ENCODE measurements at regions not wholly inside any gene's neighbourhood (a gene's known extent, or its start where the extent isn't known, plus 50 kb on each side); places are given as distances from the start of the nearest gene placed in this dataset.

- H3K4me3 ChIP-seq (ENCODE audit: low read depth, low read length) = no peak overlapping the region
- TF ChIP-seq CTCF (IDR thresholded peaks at IDR 0.05; ENCODE audit: low read depth, low read length, missing control alignments) = no peak
- DNase-seq (ENCODE audit: low read depth) = no peak
Observed at GRCh38 chr16:85980686-85981085, 81.7 kb downstream of the IRF8 start.

GRCh38 chr16:85981826-85982562 lies 83.0 kb downstream of the IRF8 start:
- H3K4me3 ChIP-seq (ENCODE audit: low read depth, low read length) = no peak overlapping the region
- no peak for TF ChIP-seq CTCF (IDR thresholded peaks at IDR 0.05; ENCODE audit: low read depth, low read length, missing control alignments)
- DNase-seq (ENCODE audit: low read depth) = no peak

GRCh38 chr16:85982563-85982939 lies 83.6 kb downstream of the IRF8 start:
- no peak overlapping the region for H3K4me3 ChIP-seq (ENCODE audit: low read depth, low read length)
- DNase-seq (ENCODE audit: low read depth) = no peak
- TF ChIP-seq CTCF (IDR thresholded peaks at IDR 0.05; ENCODE audit: low read depth, low read length, missing control alignments) = no peak

GRCh38 chr16:85983064-85983463 lies 84.1 kb downstream of the IRF8 start:
- no peak overlapping the region for H3K4me3 ChIP-seq (ENCODE audit: low read depth, low read length)
- TF ChIP-seq CTCF (IDR thresholded peaks at IDR 0.05; ENCODE audit: low read depth, low read length, missing control alignments) = no peak
- no peak for DNase-seq (ENCODE audit: low read depth)

- TF ChIP-seq CTCF (IDR thresholded peaks at IDR 0.05; ENCODE audit: low read depth, low read length, missing control alignments) = no peak
- H3K4me3 ChIP-seq (ENCODE audit: low read depth, low read length) = no peak overlapping the region
- DNase-seq (ENCODE audit: low read depth) = no peak
Observed at GRCh38 chr16:85983606-85984230, 84.8 kb downstream of the IRF8 start.

GRCh38 chr16:85984231-85984880 lies 85.4 kb downstream of the IRF8 start:
- no peak overlapping the region for H3K4me3 ChIP-seq (ENCODE audit: low read depth, low read length)
- no peak for TF ChIP-seq CTCF (IDR thresholded peaks at IDR 0.05; ENCODE audit: low read depth, low read length, missing control alignments)
- no peak for DNase-seq (ENCODE audit: low read depth)

Measured in GM12864 (cell line).